ENCODE measurements at regions not wholly inside any gene's neighbourhood (a gene's known extent, or its start where the extent isn't known, plus 50 kb on each side); places are given as distances from the start of the nearest gene placed in this dataset.

DNA sequence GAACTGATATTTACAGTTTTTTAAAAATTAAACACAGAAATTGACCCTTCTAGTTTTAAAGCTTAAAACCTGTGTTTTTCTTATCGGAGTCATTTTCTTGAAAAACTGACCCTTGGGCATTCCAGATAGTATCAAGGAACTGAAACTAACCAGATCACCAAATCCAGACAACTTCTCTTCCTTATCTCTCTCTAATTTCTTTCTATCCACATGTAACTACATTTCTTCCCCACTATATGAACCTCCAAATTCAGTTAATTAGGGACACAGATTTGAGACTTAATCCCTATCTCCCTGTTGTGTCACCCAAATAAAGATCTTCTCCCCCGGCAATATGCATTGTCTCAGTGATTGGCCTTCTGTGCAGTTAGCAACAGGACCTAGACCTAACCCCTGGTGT lies 1643.0 kb upstream of the CDH6 start:
- Histone ChIP-seq H3K4me1 (ENCODE audit: low read length) (no peaks in the 10 kb centered on the region), H2AFZ (ENCODE audit: low read depth, low read length) (no peak overlapping the region), H3K79me2 (ENCODE audit: low read length) (no peaks in the 10 kb centered on the region), H3K4me3 (ENCODE audit: low read length) (no peak overlapping the region), H4K20me1 (ENCODE audit: insufficient read depth, low read length) (no peaks in the 10 kb centered on the region), H3K4me2 (ENCODE audit: low read length) (no peak overlapping the region), H3K27ac (ENCODE audit: low read length) (no peak overlapping the region), H3K9me3 (ENCODE audit: insufficient read depth, low read length) (no peaks in the 10 kb centered on the region), H3K9ac (ENCODE audit: low read length) (no peak overlapping the region), H3K27me3 (ENCODE audit: low read depth, low read length) (no peaks in the 10 kb centered on the region), H3K36me3 (replicated peaks; ENCODE audit: low read depth, low read length) (no peaks in the 10 kb centered on the region)
- TF ChIP-seq, protein P1, sequence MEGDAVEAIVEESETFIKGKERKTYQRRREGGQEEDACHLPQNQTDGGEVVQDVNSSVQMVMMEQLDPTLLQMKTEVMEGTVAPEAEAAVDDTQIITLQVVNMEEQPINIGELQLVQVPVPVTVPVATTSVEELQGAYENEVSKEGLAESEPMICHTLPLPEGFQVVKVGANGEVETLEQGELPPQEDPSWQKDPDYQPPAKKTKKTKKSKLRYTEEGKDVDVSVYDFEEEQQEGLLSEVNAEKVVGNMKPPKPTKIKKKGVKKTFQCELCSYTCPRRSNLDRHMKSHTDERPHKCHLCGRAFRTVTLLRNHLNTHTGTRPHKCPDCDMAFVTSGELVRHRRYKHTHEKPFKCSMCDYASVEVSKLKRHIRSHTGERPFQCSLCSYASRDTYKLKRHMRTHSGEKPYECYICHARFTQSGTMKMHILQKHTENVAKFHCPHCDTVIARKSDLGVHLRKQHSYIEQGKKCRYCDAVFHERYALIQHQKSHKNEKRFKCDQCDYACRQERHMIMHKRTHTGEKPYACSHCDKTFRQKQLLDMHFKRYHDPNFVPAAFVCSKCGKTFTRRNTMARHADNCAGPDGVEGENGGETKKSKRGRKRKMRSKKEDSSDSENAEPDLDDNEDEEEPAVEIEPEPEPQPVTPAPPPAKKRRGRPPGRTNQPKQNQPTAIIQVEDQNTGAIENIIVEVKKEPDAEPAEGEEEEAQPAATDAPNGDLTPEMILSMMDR (IDR thresholded peaks at IDR 0.05; ENCODE audit: low read depth, low read length), result no peak
- no peak for TF ChIP-seq EZH2phosphoT487 (IDR thresholded peaks at IDR 0.05; ENCODE audit: low read depth)

DNA sequence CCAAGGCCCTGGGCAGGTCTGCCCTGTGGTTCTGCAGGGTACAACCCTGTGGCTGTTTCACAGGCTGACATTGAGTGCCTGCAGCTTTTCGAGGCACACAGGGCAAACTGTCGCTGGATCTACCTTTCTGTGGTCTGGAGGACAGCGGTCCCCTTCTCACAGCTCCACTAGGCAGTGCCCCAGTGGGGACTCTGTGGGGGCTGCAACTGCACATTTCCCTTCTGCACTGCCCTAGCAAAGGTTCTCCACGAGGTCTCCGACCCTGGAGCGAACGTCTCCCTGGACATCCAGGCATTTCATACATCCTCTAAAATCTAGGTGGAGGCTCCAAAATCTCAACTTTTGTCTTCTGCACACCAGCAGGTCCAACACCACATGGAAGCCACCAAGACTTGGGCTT lies 1645.2 kb upstream of the CDH6 start:
- Histone ChIP-seq H3K4me2 (ENCODE audit: low read length) (no peak overlapping the region), H3K79me2 (ENCODE audit: low read length) (no peaks in the 10 kb centered on the region), H3K36me3 (replicated peaks; ENCODE audit: low read depth, low read length) (no peaks in the 10 kb centered on the region), H3K9ac (ENCODE audit: low read length) (no peak overlapping the region), H3K27me3 (ENCODE audit: low read depth, low read length) (no peaks in the 10 kb centered on the region), H4K20me1 (ENCODE audit: insufficient read depth, low read length) (no peaks in the 10 kb centered on the region), H3K4me1 (ENCODE audit: low read length) (no peaks in the 10 kb centered on the region), H3K4me3 (ENCODE audit: low read length) (no peak overlapping the region), H3K27ac (ENCODE audit: low read length) (no peak overlapping the region), H3K9me3 (ENCODE audit: insufficient read depth, low read length) (no peaks in the 10 kb centered on the region), H2AFZ (ENCODE audit: low read depth, low read length) (no peak overlapping the region)
- TF ChIP-seq, protein P1 (IDR thresholded peaks at IDR 0.05; ENCODE audit: low read depth, low read length), result no peak
- no peak for TF ChIP-seq EZH2phosphoT487 (IDR thresholded peaks at IDR 0.05; ENCODE audit: low read depth)

DNA sequence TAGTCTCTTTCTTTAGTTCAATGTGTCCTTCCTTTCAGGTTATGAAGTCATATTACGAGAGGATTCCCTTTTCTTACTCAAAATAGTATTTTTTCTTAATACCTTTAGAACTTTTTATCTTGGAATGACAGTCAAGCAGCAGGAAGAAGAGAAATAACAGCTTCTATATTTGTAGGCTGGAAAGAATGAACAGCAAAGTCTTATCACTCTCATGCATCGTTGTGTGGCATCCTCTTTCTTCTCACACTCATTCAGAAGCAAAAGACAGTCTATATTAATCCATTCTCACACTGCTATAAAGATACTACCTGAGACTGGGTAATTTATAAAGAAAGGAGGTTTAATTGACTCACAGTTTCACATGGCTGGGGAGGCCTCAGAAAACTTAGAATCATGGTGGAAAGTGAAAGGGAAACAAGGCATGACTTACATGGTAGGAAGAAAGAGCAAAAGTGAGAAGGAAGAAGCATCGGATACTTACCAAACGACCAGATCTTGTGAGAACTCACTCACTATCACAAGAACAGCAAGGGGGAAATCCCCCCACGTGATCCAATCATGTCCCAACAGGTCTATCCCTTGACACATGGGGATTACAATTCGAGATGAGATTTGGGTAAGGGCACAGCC lies 1646.1 kb upstream of the CDH6 start:
- Histone ChIP-seq H2AFZ (ENCODE audit: low read depth, low read length) (no peak overlapping the region), H3K4me3 (ENCODE audit: low read length) (no peak overlapping the region), H3K4me2 (ENCODE audit: low read length) (no peak overlapping the region), H3K4me1 (ENCODE audit: low read length) (no peaks in the 10 kb centered on the region), H4K20me1 (ENCODE audit: insufficient read depth, low read length) (no peaks in the 10 kb centered on the region), H3K27me3 (ENCODE audit: low read depth, low read length) (no peaks in the 10 kb centered on the region), H3K36me3 (replicated peaks; ENCODE audit: low read depth, low read length) (no peaks in the 10 kb centered on the region), H3K9me3 (ENCODE audit: insufficient read depth, low read length) (no peaks in the 10 kb centered on the region), H3K9ac (ENCODE audit: low read length) (no peak overlapping the region), H3K27ac (ENCODE audit: low read length) (no peak overlapping the region), H3K79me2 (ENCODE audit: low read length) (no peaks in the 10 kb centered on the region)
- TF ChIP-seq, protein P1 (IDR thresholded peaks at IDR 0.05; ENCODE audit: low read depth, low read length), result no peak
- no peak for TF ChIP-seq EZH2phosphoT487 (IDR thresholded peaks at IDR 0.05; ENCODE audit: low read depth)

DNA sequence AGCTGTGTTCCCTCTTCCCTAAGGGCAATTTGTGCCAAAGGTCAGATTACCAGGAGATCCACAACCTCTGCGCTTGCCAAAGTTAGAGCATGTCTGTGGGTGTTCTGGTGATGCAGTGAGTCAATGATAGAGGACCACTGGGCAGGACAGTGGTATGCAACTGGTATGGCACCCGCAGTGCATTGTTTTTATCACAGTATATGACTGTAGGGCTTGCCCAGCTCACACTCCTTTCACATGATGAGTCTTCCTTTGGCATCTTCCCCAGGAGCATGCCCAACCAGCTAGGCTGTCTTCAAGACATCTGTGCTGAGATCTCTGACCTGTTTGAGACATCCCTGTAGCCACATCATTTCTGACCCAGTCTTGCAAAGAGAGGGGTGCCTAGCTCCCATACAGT lies 1650.0 kb upstream of the CDH6 start:
- TF ChIP-seq, protein P1 (IDR thresholded peaks at IDR 0.05; ENCODE audit: low read depth, low read length), result no peak
- TF ChIP-seq EZH2phosphoT487 (IDR thresholded peaks at IDR 0.05; ENCODE audit: low read depth), result no peak
- no peaks in the 10 kb centered on the region for H3K79me2 ChIP-seq (ENCODE audit: low read length)

More for the DNA sequence above, 1650.0 kb upstream of the CDH6 start:
- Histone ChIP-seq H3K4me1 (ENCODE audit: low read length) (no peaks in the 10 kb centered on the region), H2AFZ (ENCODE audit: low read depth, low read length) (no peak overlapping the region), H3K9ac (ENCODE audit: low read length) (no peak overlapping the region), H4K20me1 (ENCODE audit: insufficient read depth, low read length) (no peaks in the 10 kb centered on the region), H3K27ac (ENCODE audit: low read length) (no peak overlapping the region), H3K4me2 (ENCODE audit: low read length) (no peak overlapping the region), H3K4me3 (ENCODE audit: low read length) (no peak overlapping the region), H3K36me3 (replicated peaks; ENCODE audit: low read depth, low read length) (no peaks in the 10 kb centered on the region), H3K27me3 (ENCODE audit: low read depth, low read length) (no peaks in the 10 kb centered on the region), H3K9me3 (ENCODE audit: insufficient read depth, low read length) (no peaks in the 10 kb centered on the region)

Measured in OCI-LY3 (cell line).